A673 (cell line): ENCODE measurements at regions not wholly inside any gene's neighbourhood (a gene's known extent, or its start where the extent isn't known, plus 50 kb on each side); places are given as distances from the start of the nearest gene placed in this dataset.

ENCODE experiments used
- CTCF ChIP-seq: fragments of 300-800, 200-600 bp; sonication (generic); conservative IDR thresholded peaks from 2 replicates; pipeline ENCODE4 v1.5.1; 2017; ENCODE audit warnings: low read depth, mild to moderate bottlenecking, antibody characterized with exemption, low read length, moderate library complexity, mixed read lengths
- EZH2 ChIP-seq: fragments of 200-600 bp; sonication (generic); IDR thresholded peaks from 2 replicates; pipeline ENCODE4 v1.6.1; 2017; ENCODE audit warnings: borderline replicate concordance, low read depth, mild to moderate bottlenecking, mixed read lengths, antibody characterized with exemption, low read length; ENCODE audit not compliant: poor library complexity, severe bottlenecking

- TF ChIP-seq EZH2 (no peak), CTCF (no peak)
Measured at GRCh38 chr12:127358888-127359287, 908.1 kb upstream of the TMEM132C start.
